T-helper 9 cell (primary cell): ENCODE measurements at regions not wholly inside any gene's neighbourhood (a gene's known extent, or its start where the extent isn't known, plus 50 kb on each side); places are given as distances from the start of the nearest gene placed in this dataset.
"Not testable (repeated sequence)": the region's sequence is repeated elsewhere in the genome, so short reads cannot be mapped to it uniquely, and the experiment has no call there.

Experiments used
- DNase-seq: peaks from one replicate; pipeline ENCODE4 v3.0.0-alpha.2; 2020

- DNase-seq: no peak
Observed at GRCh38 chr2:199131136-199131655, 326.5 kb downstream of the SATB2 start.

GRCh38 chr2:199130501-199130900 lies 327.2 kb downstream of the SATB2 start:
- DNase-seq: no peak

- no peak for DNase-seq
Observed at GRCh38 chr2:199128476-199129229, 329.1 kb downstream of the SATB2 start.

GRCh38 chr2:199119796-199120195 lies 337.9 kb downstream of the SATB2 start:
- DNase-seq: no peak

GRCh38 chr2:199118673-199119112 lies 339.0 kb downstream of the SATB2 start:
- DNase-seq: no peak

GRCh38 chr2:199115169-199115568 lies 342.6 kb downstream of the SATB2 start:
- no peak for DNase-seq

GRCh38 chr2:199113111-199113510 lies 344.6 kb downstream of the SATB2 start:
- DNase-seq: no peak

GRCh38 chr2:199111458-199111857 lies 346.3 kb downstream of the SATB2 start:
- no peak for DNase-seq

- no peak for DNase-seq
Observed at GRCh38 chr2:199108056-199108455, 349.7 kb downstream of the SATB2 start.

- no peak for DNase-seq
Observed at GRCh38 chr2:199105826-199106225, 351.9 kb downstream of the SATB2 start.

- no peak for DNase-seq
Observed at GRCh38 chr2:199101487-199101886, 356.3 kb downstream of the SATB2 start.

- no peak for DNase-seq
Observed at GRCh38 chr2:199100326-199101110, 357.2 kb downstream of the SATB2 start.

GRCh38 chr2:199092419-199092818 lies 365.3 kb downstream of the SATB2 start:
- DNase-seq: no peak

- DNase-seq: no peak
Observed at GRCh38 chr2:199085261-199085660, 372.5 kb downstream of the SATB2 start.

GRCh38 chr2:199070322-199070949 lies 387.3 kb downstream of the SATB2 start:
- no peak for DNase-seq

- DNase-seq: no peak
Observed at GRCh38 chr2:199064201-199064600, 393.5 kb downstream of the SATB2 start.

- no peak for DNase-seq
Observed at GRCh38 chr2:199057936-199058335, 399.8 kb downstream of the SATB2 start.

GRCh38 chr2:199055336-199055735 lies 402.4 kb downstream of the SATB2 start:
- DNase-seq: no peak

- no peak for DNase-seq
Observed at GRCh38 chr2:199042660-199043379, 414.9 kb downstream of the SATB2 start.

- DNase-seq: no peak
Observed at GRCh38 chr2:199040522-199040921, 417.2 kb downstream of the SATB2 start.

- not testable (repeated sequence) for DNase-seq
Observed at GRCh38 chr2:199033761-199034160, 424.0 kb downstream of the SATB2 start.

GRCh38 chr2:199025146-199025545 lies 432.6 kb downstream of the SATB2 start:
- no peak for DNase-seq

- no peak for DNase-seq
Observed at GRCh38 chr2:199024224-199024623, 433.5 kb downstream of the SATB2 start.
